ENCODE measurements at regions not wholly inside any gene's neighbourhood (a gene's known extent, or its start where the extent isn't known, plus 50 kb on each side); places are given as distances from the start of the nearest gene placed in this dataset.

DNA sequence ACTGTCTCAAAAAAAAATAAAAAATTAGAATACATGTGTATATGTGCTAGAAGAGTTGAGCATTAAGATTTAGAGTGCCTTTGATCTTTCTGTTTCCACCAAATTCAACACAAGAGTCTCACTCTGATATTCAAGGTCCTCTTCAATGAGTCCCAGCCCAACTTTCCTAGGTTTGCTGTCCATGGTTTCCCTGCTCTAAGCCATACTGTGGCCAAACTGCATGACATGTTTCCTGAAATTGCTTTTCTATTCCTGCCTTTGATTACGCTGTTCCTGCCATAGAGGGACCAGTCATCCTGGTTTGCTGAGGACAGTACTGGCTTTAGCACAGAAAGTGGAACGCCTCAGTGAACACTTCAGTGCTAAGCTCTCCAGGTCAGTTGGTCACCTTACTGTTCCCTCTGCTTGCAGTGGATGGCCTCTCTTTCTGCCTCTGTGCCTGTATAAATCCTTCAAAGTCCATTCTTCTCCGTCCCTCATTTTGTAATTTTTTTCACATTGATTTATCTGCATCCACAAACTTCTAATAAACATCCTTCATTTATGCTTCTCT is 305.9 kb upstream of the PROX1 start:
- Histone ChIP-seq H3K27me3 (no peaks in the 10 kb centered on the region), H3K4me3 (no peak overlapping the region), H3K27ac (no peak overlapping the region), H3K36me3 (no peaks in the 10 kb centered on the region), H3K4me1 (no peaks in the 10 kb centered on the region), H3K9me3 (no peaks in the 10 kb centered on the region)
- intact Hi-C loops (cut with DNase I) = no loop called here
- peak in 1 of 2 donors; percentile 32 for DNase-seq (ENCODE audit: extremely low spot score in 2 of 2)
- TF ChIP-seq, protein P1, sequence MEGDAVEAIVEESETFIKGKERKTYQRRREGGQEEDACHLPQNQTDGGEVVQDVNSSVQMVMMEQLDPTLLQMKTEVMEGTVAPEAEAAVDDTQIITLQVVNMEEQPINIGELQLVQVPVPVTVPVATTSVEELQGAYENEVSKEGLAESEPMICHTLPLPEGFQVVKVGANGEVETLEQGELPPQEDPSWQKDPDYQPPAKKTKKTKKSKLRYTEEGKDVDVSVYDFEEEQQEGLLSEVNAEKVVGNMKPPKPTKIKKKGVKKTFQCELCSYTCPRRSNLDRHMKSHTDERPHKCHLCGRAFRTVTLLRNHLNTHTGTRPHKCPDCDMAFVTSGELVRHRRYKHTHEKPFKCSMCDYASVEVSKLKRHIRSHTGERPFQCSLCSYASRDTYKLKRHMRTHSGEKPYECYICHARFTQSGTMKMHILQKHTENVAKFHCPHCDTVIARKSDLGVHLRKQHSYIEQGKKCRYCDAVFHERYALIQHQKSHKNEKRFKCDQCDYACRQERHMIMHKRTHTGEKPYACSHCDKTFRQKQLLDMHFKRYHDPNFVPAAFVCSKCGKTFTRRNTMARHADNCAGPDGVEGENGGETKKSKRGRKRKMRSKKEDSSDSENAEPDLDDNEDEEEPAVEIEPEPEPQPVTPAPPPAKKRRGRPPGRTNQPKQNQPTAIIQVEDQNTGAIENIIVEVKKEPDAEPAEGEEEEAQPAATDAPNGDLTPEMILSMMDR (IDR thresholded peaks at IDR 0.05) = no peak
- no peak for TF ChIP-seq POLR2AphosphoS5 (IDR thresholded peaks at IDR 0.05; ENCODE audit: insufficient read depth in 1 of 2, low read depth in 1 of 2)
- TF ChIP-seq POLR2A (IDR thresholded peaks at IDR 0.05) = no peak

DNA sequence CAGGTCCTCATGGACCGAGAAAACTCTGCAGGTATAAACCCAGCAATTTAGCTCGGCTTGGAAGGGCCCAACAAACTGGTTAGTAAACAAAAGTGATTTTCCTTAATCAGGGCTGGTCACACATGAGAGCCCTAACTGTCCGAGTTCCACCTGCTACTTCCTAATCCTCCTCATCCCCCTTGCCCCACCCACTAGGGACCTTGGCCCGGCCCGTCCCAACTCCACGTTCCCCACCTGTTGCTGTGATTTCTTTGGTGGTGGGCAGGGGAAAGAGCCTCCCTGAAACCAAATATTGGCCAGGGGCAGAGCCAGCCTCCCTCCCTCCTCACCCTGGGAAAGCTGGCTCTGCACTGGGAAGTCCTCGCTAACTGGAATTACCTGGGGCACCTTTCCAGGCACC is 304.2 kb upstream of the PROX1 start:
- H3K27ac ChIP-seq = no peak overlapping the region

DNA sequence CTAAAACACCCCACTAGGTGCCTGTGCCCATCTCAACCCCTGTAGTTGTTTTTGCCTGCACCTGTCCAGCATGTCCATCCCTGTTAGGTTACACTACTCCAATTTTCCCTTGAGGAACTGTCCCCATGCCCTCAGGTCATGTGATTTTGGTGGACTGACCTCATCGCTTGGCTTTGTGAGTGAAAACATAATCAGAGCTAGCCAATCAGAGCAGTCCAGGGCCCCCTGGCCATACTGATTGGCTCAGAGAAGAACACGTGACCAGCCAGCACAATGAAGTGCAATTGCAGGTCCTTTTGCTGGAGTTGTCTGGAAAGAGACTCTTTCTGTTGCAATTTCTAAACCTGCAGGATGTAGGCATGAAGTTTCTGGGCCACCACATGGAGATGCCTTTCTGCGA is 303.3 kb upstream of the PROX1 start:
- no peak for DNase-seq (ENCODE audit: extremely low spot score in 2 of 2)
- Histone ChIP-seq H3K27ac (no peak overlapping the region), H3K4me1 (no peaks in the 10 kb centered on the region), H3K36me3 (no peaks in the 10 kb centered on the region), H3K4me3 (no peak overlapping the region), H3K9me3 (no peaks in the 10 kb centered on the region), H3K27me3 (no peaks in the 10 kb centered on the region)
- TF ChIP-seq POLR2AphosphoS5 (IDR thresholded peaks at IDR 0.05; ENCODE audit: insufficient read depth in 1 of 2, low read depth in 1 of 2) (no peak), POLR2A (IDR thresholded peaks at IDR 0.05) (no peak)
- intact Hi-C loops (cut with DNase I) = no loop called here

More for the DNA sequence above, 304.2 kb upstream of the PROX1 start:
- no peak for TF ChIP-seq POLR2A (IDR thresholded peaks at IDR 0.05)
- TF ChIP-seq POLR2AphosphoS5 (IDR thresholded peaks at IDR 0.05; ENCODE audit: insufficient read depth in 1 of 2, low read depth in 1 of 2) = no peak
- TF ChIP-seq, protein P1 (IDR thresholded peaks at IDR 0.05) = no peak
- no peak overlapping the region for H3K4me3 ChIP-seq
- no peaks in the 10 kb centered on the region for H3K27me3 ChIP-seq
- intact Hi-C loops (cut with DNase I) = no loop called here
- H3K9me3 ChIP-seq = no peaks in the 10 kb centered on the region
- no peaks in the 10 kb centered on the region for H3K4me1 ChIP-seq
- H3K36me3 ChIP-seq = no peaks in the 10 kb centered on the region
- peak in 1 of 2 donors; percentile 42 for DNase-seq (ENCODE audit: extremely low spot score in 2 of 2)

DNA sequence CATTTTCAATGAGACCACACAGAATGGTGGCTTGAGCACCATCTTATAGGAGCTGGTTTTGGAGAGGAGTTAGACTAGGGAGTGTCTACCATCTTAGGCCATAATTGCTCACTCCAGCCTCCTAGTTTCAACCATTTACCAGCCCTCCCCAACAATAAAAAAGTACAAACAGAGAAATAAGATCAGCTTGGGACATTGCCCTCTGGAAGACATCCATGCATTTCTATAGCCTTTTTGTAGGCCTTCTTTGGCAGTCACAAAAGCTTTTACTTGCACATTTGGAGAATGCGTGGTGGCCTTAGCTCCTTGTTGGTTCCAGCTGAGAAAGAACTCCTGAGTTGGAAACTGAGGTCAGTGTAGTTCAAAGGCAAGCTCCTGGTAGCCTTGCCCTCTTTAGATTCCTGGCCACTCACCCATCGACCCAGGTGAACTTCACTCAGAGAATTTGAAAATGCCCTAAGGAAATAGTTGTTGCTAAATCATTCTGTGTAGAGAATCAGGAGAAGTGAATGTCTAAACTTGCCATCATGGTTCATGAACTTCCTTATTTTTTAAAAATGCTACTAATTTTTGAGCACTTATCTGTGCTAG is 301.7 kb upstream of the PROX1 start:
- Histone ChIP-seq H3K27ac (no peak overlapping the region), H3K36me3 (no peaks in the 10 kb centered on the region), H3K27me3 (no peaks in the 10 kb centered on the region), H3K4me1 (no peaks in the 10 kb centered on the region), H3K4me3 (no peak overlapping the region), H3K9me3 (no peaks in the 10 kb centered on the region)
- intact Hi-C loops (cut with DNase I) = no loop called here
- no peak for DNase-seq (ENCODE audit: extremely low spot score in 2 of 2)
- TF ChIP-seq, protein P1 (IDR thresholded peaks at IDR 0.05) = no peak
- TF ChIP-seq POLR2AphosphoS5 (IDR thresholded peaks at IDR 0.05; ENCODE audit: insufficient read depth in 1 of 2, low read depth in 1 of 2) (no peak), POLR2A (IDR thresholded peaks at IDR 0.05) (no peak)

DNA sequence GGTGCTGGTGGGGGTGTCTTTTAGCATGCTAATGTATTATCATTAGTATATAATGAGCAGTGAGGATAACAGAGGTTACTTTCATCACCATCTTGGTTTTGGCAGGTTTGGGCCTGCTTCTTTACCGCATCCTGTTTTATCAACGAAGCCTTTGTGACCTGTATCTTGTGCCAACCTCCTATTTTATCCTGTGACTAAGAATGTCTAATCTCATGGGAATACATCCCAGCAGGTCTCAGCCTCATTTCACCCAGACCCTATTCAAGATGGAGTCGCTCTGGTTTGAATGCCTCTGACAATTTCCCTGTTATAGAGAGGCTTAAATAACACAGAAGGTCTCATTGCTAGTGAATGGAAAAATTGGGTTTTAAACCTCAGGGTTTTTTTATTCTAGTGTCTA is 300.8 kb upstream of the PROX1 start:
- TF ChIP-seq POLR2AphosphoS5 (IDR thresholded peaks at IDR 0.05; ENCODE audit: insufficient read depth in 1 of 2, low read depth in 1 of 2) (no peak), POLR2A (IDR thresholded peaks at IDR 0.05) (no peak)
- TF ChIP-seq, protein P1 (IDR thresholded peaks at IDR 0.05) = no peak
- no peaks in the 10 kb centered on the region for H3K4me1 ChIP-seq
- no peaks in the 10 kb centered on the region for H3K36me3 ChIP-seq
- H3K27ac ChIP-seq = no peak overlapping the region
- no peaks in the 10 kb centered on the region for H3K27me3 ChIP-seq
- intact Hi-C loops (cut with DNase I) = no loop called here
- no peaks in the 10 kb centered on the region for H3K9me3 ChIP-seq
- DNase-seq (ENCODE audit: extremely low spot score in 2 of 2) = no peak
- no peak overlapping the region for H3K4me3 ChIP-seq
